ENCODE measurements at regions not wholly inside any gene's neighbourhood (a gene's known extent, or its start where the extent isn't known, plus 50 kb on each side); places are given as distances from the start of the nearest gene placed in this dataset.

DNA sequence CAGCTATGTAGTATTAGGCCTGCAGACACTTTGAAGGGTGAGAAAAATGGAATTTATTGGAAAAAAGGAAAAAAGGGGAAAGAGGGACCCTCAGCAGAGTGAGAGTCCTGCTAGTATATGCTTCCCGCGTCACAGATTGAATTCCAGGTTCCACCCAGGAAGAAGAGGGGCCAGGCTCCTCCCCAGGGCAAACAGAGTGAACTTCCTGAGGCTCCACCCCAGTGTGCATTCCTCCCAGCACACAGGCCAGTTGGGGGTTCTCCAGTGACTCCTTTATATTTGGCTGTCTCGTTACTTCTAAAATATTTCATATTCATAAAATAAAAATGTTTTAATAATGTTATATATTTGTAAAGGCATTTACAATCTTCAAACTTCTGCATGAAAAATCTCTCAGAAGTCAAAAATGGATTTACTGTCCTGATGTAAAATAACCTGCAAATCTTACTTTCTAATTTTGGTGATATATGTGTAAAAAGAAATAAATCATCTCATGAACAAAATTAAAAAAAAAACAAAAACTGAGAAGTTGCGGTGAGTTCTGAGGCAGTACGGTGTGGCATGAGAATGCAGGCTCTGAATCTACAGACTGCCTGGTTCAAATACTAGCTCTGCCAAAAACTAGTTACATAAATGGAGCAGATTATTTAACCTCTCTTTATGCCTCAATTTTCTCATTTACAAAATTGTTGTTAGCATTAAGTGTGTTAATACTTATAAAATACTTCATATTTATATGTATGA is 175.8 kb upstream of the P2RY1 start:
- no peak for TF ChIP-seq POLR2A (IDR thresholded peaks at IDR 0.05; ENCODE audit: low read length)
- no peak for TF ChIP-seq GATA1 (IDR thresholded peaks at IDR 0.05; ENCODE audit: low read depth, low read length)

All from erythroblast (primary cell).